ENCODE measurements at regions not wholly inside any gene's neighbourhood (a gene's known extent, or its start where the extent isn't known, plus 50 kb on each side); places are given as distances from the start of the nearest gene placed in this dataset.

DNA sequence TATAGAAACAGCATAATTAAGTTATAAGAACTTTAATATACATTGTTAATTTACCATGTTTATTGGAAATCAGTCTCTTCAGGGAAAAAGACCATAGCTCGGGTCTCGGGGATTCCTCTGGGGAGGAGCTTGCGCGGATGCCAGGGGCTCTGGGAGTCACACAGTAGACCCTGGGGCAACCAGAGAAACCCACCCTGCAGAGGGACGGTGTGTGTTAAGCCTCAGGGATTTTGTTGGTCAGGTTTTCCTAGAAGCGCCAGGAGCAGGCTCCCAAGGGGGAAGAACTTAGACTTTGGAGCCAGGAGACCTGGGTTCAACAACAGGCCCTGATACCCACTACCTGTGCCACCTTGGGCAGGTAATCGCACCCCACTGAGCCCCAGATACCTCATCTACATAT lies 297.9 kb downstream of the MED10 start:
- Histone ChIP-seq H3K4me1 (ENCODE audit: control insufficient read depth, insufficient read depth, low read length) (no peaks in the 10 kb centered on the region), H3K27ac (ENCODE audit: extremely low read depth, low read depth, low read length) (no peak overlapping the region), H3K36me3 (ENCODE audit: control insufficient read depth in 2 of 2, insufficient read depth in 1 of 2, low read length in 2 of 2) (no peaks in the 10 kb centered on the region), H3K4me3 (ENCODE audit: low read depth, low read length) (no peak overlapping the region), H3K9me3 (ENCODE audit: control insufficient read depth, insufficient read depth, low read depth, low read length) (no peaks in the 10 kb centered on the region)
- no peak for TF ChIP-seq ZNF707 (tag by site-specific recombination; IDR thresholded peaks at IDR 0.05)
- TF ChIP-seq, protein P1, sequence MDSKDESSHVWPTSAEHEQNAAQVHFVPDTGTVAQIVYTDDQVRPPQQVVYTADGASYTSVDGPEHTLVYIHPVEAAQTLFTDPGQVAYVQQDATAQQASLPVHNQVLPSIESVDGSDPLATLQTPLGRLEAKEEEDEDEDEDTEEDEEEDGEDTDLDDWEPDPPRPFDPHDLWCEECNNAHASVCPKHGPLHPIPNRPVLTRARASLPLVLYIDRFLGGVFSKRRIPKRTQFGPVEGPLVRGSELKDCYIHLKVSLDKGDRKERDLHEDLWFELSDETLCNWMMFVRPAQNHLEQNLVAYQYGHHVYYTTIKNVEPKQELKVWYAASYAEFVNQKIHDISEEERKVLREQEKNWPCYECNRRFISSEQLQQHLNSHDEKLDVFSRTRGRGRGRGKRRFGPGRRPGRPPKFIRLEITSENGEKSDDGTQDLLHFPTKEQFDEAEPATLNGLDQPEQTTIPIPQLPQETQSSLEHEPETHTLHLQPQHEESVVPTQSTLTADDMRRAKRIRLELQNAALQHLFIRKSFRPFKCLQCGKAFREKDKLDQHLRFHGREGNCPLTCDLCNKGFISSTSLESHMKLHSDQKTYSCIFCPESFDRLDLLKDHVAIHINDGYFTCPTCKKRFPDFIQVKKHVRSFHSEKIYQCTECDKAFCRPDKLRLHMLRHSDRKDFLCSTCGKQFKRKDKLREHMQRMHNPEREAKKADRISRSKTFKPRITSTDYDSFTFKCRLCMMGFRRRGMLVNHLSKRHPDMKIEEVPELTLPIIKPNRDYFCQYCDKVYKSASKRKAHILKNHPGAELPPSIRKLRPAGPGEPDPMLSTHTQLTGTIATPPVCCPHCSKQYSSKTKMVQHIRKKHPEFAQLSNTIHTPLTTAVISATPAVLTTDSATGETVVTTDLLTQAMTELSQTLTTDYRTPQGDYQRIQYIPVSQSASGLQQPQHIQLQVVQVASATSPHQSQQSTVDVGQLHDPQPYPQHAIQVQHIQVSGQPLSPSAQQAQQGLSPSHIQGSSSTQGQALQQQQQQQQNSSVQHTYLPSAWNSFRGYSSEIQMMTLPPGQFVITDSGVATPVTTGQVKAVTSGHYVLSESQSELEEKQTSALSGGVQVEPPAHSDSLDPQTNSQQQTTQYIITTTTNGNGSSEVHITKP (tag by site-specific recombination; IDR thresholded peaks at IDR 0.05): no peak
- TF ChIP-seq ZNF747 (tag by site-specific recombination; IDR thresholded peaks at IDR 0.05): no peak
- no peak for TF ChIP-seq ZNF266 (tag by site-specific recombination; IDR thresholded peaks at IDR 0.05; ENCODE audit: low read depth)
- TF ChIP-seq ZNF555 (tag by site-specific recombination; conservative IDR thresholded peaks at IDR 0.05): no peak
- no peak for TF ChIP-seq KLF9 (tag by site-specific recombination; IDR thresholded peaks at IDR 0.05; ENCODE audit: low read depth)
- TF ChIP-seq TCF7L2 (IDR thresholded peaks at IDR 0.05; ENCODE audit: borderline replicate concordance, low read depth, low read length): no peak
- TF ChIP-seq, protein P2, sequence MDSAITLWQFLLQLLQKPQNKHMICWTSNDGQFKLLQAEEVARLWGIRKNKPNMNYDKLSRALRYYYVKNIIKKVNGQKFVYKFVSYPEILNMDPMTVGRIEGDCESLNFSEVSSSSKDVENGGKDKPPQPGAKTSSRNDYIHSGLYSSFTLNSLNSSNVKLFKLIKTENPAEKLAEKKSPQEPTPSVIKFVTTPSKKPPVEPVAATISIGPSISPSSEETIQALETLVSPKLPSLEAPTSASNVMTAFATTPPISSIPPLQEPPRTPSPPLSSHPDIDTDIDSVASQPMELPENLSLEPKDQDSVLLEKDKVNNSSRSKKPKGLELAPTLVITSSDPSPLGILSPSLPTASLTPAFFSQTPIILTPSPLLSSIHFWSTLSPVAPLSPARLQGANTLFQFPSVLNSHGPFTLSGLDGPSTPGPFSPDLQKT (IDR thresholded peaks at IDR 0.05; ENCODE audit: borderline replicate concordance, low read depth, low read length): no peak
- TF ChIP-seq ZIC2 (tag by site-specific recombination; IDR thresholded peaks at IDR 0.05): no peak
- no peak for TF ChIP-seq PRDM1 (tag by site-specific recombination; IDR thresholded peaks at IDR 0.05)
- no peak for TF ChIP-seq ZNF658 (tag by site-specific recombination; IDR thresholded peaks at IDR 0.05)
- TF ChIP-seq ZNF600 (tag by site-specific recombination; IDR thresholded peaks at IDR 0.05): no peak
- no peak for TF ChIP-seq GLIS2 (tag by site-specific recombination; IDR thresholded peaks at IDR 0.05)
- TF ChIP-seq, protein P3, sequence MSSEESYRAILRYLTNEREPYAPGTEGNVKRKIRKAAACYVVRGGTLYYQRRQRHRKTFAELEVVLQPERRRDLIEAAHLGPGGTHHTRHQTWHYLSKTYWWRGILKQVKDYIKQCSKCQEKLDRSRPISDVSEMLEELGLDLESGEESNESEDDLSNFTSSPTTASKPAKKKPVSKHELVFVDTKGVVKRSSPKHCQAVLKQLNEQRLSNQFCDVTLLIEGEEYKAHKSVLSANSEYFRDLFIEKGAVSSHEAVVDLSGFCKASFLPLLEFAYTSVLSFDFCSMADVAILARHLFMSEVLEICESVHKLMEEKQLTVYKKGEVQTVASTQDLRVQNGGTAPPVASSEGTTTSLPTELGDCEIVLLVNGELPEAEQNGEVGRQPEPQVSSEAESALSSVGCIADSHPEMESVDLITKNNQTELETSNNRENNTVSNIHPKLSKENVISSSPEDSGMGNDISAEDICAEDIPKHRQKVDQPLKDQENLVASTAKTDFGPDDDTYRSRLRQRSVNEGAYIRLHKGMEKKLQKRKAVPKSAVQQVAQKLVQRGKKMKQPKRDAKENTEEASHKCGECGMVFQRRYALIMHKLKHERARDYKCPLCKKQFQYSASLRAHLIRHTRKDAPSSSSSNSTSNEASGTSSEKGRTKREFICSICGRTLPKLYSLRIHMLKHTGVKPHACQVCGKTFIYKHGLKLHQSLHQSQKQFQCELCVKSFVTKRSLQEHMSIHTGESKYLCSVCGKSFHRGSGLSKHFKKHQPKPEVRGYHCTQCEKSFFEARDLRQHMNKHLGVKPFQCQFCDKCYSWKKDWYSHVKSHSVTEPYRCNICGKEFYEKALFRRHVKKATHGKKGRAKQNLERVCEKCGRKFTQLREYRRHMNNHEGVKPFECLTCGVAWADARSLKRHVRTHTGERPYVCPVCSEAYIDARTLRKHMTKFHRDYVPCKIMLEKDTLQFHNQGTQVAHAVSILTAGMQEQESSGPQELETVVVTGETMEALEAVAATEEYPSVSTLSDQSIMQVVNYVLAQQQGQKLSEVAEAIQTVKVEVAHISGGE (tag by site-specific recombination; conservative IDR thresholded peaks at IDR 0.05; ENCODE audit: low read depth): no peak
- POLR2A ChIA-PET: no interaction called here
- CTCF ChIA-PET: no interaction called here

DNA sequence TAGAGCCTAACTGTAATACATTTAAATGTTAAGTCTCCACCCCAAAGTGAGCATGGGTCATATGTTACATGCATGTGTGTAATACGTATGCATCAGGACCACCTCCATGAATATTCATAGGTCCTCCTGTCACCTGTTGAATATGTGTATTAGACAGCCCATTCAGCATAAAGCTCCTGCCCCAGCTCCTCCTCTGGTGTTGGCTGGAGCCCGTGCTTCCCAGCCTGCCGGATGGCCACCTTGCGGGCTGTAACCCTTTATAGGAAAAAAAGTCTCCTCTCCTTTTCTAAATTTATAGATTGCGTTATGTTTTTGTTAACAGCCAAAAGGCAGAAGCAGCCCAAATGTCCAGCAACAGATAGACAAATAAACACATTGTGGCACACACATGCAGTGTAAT lies 299.5 kb downstream of the MED10 start:
- Histone ChIP-seq H3K36me3 (ENCODE audit: control insufficient read depth in 2 of 2, insufficient read depth in 1 of 2, low read length in 2 of 2) (no peaks in the 10 kb centered on the region), H3K27ac (ENCODE audit: extremely low read depth, low read depth, low read length) (no peak overlapping the region), H3K4me3 (ENCODE audit: low read depth, low read length) (no peak overlapping the region), H3K9me3 (ENCODE audit: control insufficient read depth, insufficient read depth, low read depth, low read length) (no peaks in the 10 kb centered on the region), H3K4me1 (ENCODE audit: control insufficient read depth, insufficient read depth, low read length) (no peaks in the 10 kb centered on the region)
- CTCF ChIA-PET: interaction anchor here (0.7 to 1.1 kb wide), 2 partner anchors 10 to 972 kb away, joined by 3 to 4 read pairs; no protein-coding TSS in a partner anchor
- POLR2A ChIA-PET: no interaction called here
- TF ChIP-seq ZNF121 (tag by site-specific recombination; IDR thresholded peaks at IDR 0.05) (no peak), ZNF791 (tag by site-specific recombination; IDR thresholded peaks at IDR 0.05) (no peak), ZNF48 (tag by site-specific recombination; IDR thresholded peaks at IDR 0.05) (no peak), ZNF223 (tag by site-specific recombination; IDR thresholded peaks at IDR 0.05) (no peak), ZNF302 (tag by site-specific recombination; IDR thresholded peaks at IDR 0.05; ENCODE audit: low read depth) (no peak), ZNF404 (tag by site-specific recombination; IDR thresholded peaks at IDR 0.05) (no peak), ZNF600 (tag by site-specific recombination; IDR thresholded peaks at IDR 0.05) (no peak), ZNF626 (tag by site-specific recombination; IDR thresholded peaks at IDR 0.05) (no peak), ZNF366 (tag by site-specific recombination; conservative IDR thresholded peaks at IDR 0.05) (no peak), ZSCAN30 (tag by site-specific recombination; IDR thresholded peaks at IDR 0.05) (no peak), ZNF544 (tag by site-specific recombination; IDR thresholded peaks at IDR 0.05) (no peak)
- TF ChIP-seq, protein P4, sequence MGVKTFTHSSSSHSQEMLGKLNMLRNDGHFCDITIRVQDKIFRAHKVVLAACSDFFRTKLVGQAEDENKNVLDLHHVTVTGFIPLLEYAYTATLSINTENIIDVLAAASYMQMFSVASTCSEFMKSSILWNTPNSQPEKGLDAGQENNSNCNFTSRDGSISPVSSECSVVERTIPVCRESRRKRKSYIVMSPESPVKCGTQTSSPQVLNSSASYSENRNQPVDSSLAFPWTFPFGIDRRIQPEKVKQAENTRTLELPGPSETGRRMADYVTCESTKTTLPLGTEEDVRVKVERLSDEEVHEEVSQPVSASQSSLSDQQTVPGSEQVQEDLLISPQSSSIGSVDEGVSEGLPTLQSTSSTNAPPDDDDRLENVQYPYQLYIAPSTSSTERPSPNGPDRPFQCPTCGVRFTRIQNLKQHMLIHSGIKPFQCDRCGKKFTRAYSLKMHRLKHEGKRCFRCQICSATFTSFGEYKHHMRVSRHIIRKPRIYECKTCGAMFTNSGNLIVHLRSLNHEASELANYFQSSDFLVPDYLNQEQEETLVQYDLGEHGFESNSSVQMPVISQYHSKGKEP (tag by site-specific recombination; IDR thresholded peaks at IDR 0.05): no peak
- TF ChIP-seq, protein P5, sequence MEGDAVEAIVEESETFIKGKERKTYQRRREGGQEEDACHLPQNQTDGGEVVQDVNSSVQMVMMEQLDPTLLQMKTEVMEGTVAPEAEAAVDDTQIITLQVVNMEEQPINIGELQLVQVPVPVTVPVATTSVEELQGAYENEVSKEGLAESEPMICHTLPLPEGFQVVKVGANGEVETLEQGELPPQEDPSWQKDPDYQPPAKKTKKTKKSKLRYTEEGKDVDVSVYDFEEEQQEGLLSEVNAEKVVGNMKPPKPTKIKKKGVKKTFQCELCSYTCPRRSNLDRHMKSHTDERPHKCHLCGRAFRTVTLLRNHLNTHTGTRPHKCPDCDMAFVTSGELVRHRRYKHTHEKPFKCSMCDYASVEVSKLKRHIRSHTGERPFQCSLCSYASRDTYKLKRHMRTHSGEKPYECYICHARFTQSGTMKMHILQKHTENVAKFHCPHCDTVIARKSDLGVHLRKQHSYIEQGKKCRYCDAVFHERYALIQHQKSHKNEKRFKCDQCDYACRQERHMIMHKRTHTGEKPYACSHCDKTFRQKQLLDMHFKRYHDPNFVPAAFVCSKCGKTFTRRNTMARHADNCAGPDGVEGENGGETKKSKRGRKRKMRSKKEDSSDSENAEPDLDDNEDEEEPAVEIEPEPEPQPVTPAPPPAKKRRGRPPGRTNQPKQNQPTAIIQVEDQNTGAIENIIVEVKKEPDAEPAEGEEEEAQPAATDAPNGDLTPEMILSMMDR (tag by site-specific recombination; IDR thresholded peaks at IDR 0.05): no peak
